Suppressor macrophage treated with lipopolysaccharide for 4 hours (primary cell): ENCODE measurements at regions not wholly inside any gene's neighbourhood (a gene's known extent, or its start where the extent isn't known, plus 50 kb on each side); places are given as distances from the start of the nearest gene placed in this dataset.

Experiments used
- DNase-seq: peaks from one replicate; pipeline ENCODE4 v3.0.0-alpha.2; 2020

- no peak for DNase-seq
Observed at GRCh38 chr20:11712639-11713160, 205.0 kb upstream of the BTBD3 start.

- no peak for DNase-seq
Observed at GRCh38 chr20:11714886-11715285, 202.8 kb upstream of the BTBD3 start.

GRCh38 chr20:11716239-11716944 is 201.3 kb upstream of the BTBD3 start:
- DNase-seq: peak; percentile 2

- DNase-seq: no peak
Observed at GRCh38 chr20:11716945-11717248, 200.8 kb upstream of the BTBD3 start.

- no peak for DNase-seq
Observed at GRCh38 chr20:11717562-11717961, 200.1 kb upstream of the BTBD3 start.

GRCh38 chr20:11718474-11719094 is 199.1 kb upstream of the BTBD3 start:
- DNase-seq: no peak

GRCh38 chr20:11719153-11719552 is 198.5 kb upstream of the BTBD3 start:
- DNase-seq: no peak

GRCh38 chr20:11721411-11721810 is 196.3 kb upstream of the BTBD3 start:
- DNase-seq: no peak

GRCh38 chr20:11724097-11724496 is 193.6 kb upstream of the BTBD3 start:
- DNase-seq: no peak

GRCh38 chr20:11726026-11726425 is 191.7 kb upstream of the BTBD3 start:
- DNase-seq: no peak

- DNase-seq: no peak
Observed at GRCh38 chr20:11727708-11728107, 190.0 kb upstream of the BTBD3 start.

- DNase-seq: no peak
Observed at GRCh38 chr20:11728937-11729336, 188.8 kb upstream of the BTBD3 start.

GRCh38 chr20:11729806-11730205 is 187.9 kb upstream of the BTBD3 start:
- no peak for DNase-seq

GRCh38 chr20:11734431-11734830 is 183.3 kb upstream of the BTBD3 start:
- no peak for DNase-seq

- DNase-seq: no peak
Observed at GRCh38 chr20:11738852-11739251, 178.8 kb upstream of the BTBD3 start.

GRCh38 chr20:11740975-11741374 is 176.7 kb upstream of the BTBD3 start:
- DNase-seq: no peak

- no peak for DNase-seq
Observed at GRCh38 chr20:11745145-11745544, 172.5 kb upstream of the BTBD3 start.

- DNase-seq: no peak
Observed at GRCh38 chr20:11748436-11748835, 169.3 kb upstream of the BTBD3 start.

GRCh38 chr20:11752336-11752735 is 165.4 kb upstream of the BTBD3 start:
- no peak for DNase-seq

- no peak for DNase-seq
Observed at GRCh38 chr20:11753155-11753554, 164.5 kb upstream of the BTBD3 start.

GRCh38 chr20:11754451-11754850 is 163.2 kb upstream of the BTBD3 start:
- no peak for DNase-seq

- DNase-seq: no peak
Observed at GRCh38 chr20:11755071-11755841, 162.4 kb upstream of the BTBD3 start.

- DNase-seq: no peak
Observed at GRCh38 chr20:11761497-11761896, 156.2 kb upstream of the BTBD3 start.

GRCh38 chr20:11766961-11767360 is 150.7 kb upstream of the BTBD3 start:
- DNase-seq: no peak
